ENCODE measurements at regions not wholly inside any gene's neighbourhood (a gene's known extent, or its start where the extent isn't known, plus 50 kb on each side); places are given as distances from the start of the nearest gene placed in this dataset.

DNA sequence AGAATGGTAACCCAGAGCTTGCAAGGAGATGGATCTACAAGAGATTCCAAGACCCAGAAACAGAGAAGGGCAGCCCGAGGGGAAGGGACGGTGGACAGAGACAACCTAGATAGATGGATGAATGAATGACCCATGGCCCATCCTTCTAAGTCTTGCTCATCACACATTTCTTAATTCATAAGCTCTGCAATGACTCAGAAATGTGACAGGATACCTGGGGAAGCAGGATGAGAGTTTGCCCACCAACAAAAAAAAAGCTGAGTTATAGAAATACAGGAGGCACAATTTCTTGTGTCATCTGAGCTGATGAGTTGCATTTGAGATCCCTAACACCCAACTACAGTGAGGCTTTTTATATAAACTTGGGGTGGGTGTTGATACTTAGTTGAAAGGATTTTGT is 76.6 kb downstream of the CNTN3 start:
- no peak for TF ChIP-seq POLR2AphosphoS5 (IDR thresholded peaks at IDR 0.05; ENCODE audit: insufficient read depth in 1 of 2, low read depth in 1 of 2)
- TF ChIP-seq, protein P1, sequence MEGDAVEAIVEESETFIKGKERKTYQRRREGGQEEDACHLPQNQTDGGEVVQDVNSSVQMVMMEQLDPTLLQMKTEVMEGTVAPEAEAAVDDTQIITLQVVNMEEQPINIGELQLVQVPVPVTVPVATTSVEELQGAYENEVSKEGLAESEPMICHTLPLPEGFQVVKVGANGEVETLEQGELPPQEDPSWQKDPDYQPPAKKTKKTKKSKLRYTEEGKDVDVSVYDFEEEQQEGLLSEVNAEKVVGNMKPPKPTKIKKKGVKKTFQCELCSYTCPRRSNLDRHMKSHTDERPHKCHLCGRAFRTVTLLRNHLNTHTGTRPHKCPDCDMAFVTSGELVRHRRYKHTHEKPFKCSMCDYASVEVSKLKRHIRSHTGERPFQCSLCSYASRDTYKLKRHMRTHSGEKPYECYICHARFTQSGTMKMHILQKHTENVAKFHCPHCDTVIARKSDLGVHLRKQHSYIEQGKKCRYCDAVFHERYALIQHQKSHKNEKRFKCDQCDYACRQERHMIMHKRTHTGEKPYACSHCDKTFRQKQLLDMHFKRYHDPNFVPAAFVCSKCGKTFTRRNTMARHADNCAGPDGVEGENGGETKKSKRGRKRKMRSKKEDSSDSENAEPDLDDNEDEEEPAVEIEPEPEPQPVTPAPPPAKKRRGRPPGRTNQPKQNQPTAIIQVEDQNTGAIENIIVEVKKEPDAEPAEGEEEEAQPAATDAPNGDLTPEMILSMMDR (IDR thresholded peaks at IDR 0.05): no peak

Measured in vagina (tissue), 2 donors.